NCI-H2227 (cell line): ENCODE measurements at regions not wholly inside any gene's neighbourhood (a gene's known extent, or its start where the extent isn't known, plus 50 kb on each side); places are given as distances from the start of the nearest gene placed in this dataset.

Source experiments
- DNase-seq: peaks from one replicate; lab custom pipeline; 2025; ENCODE audit not compliant: unreplicated experiment; lab: John Stamatoyannopoulos, UW

DNA sequence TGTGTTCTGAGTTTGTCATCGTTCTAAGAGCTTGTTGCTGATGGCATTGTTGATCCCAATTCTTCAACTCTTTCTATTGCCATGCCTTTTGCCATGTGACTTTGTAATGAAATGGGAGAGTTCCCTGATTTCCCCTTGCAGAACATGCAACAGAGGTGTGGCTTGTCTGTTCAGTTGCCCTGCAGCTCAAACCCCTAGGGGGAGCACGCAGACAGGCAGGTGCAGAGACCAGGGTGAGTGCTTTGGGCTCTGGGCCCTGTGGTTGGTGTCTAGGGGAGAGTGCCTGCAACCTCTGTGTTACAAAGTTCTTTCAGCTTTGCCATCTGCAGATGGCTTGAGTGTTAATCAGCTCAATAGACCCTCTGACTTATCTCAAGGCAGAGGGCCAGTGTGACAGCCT is 332.7 kb downstream of the MID1IP1 start:
- DNase-seq, result no peak

DNA sequence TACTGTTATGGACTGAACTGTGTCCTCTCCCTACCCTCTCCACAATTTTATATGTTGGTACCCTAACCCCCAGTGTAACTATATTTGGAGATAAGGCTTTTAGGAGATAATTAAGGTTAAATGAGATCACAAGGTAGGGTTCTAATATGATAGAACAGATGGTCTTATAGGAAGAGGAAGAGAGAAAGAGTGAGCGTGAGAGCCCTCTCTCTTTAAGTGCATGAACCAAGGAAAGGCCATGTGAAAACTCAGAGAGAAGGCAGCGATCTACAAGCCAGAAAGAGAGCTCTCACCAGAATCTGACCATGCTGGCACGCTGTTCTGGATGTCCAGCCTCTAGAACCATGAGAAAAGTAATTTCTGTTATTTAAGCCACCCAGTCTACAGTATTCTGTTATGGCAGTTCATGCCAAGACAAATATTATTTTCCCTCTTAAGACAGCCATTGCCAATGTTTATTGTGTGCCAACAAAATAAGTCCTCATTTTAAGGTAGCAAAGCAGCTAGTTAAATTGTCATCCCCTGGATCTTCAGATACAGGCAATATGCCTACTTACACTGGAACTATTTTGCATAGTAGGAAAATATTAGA is 336.2 kb downstream of the MID1IP1 start:
- no peak for DNase-seq

DNA sequence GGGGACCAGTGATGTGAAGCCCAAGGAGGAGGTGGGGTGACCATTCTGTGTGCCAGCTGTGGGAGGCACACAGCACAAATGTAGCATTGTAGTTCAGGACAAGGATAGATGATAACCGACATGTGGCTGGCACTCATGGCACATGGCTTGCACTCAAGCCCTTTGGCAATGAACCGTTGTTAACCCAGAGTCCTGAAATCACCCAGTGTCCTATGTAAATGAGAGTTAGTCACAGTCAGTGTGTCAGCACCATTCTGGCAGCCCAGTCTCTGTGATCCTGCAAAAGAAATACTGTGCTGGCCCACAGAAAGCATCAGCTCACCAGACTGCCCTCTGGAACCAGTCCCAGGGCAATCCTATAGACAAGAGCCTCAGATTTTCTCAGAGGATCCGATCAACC is 339.3 kb downstream of the MID1IP1 start:
- no peak for DNase-seq

DNA sequence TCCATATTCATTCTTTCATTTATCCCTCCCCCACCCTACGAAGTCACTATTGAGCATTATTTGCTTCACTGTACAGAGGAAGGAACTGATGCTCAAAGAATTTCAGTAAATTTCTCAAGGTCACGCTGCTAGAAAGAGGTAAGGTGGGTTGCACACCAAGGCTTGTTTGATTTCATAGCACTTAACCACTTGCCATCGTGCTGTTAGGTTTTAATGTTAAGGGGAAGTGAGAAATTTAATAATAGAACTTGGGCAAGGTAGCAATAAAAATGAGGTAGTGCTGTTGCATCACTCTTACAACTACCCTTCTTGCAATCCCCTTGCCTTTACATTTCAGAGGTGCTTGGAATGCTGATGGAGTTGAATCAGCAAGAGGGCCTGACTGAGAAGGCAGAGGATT is 343.1 kb downstream of the MID1IP1 start:
- no peak for DNase-seq

DNA sequence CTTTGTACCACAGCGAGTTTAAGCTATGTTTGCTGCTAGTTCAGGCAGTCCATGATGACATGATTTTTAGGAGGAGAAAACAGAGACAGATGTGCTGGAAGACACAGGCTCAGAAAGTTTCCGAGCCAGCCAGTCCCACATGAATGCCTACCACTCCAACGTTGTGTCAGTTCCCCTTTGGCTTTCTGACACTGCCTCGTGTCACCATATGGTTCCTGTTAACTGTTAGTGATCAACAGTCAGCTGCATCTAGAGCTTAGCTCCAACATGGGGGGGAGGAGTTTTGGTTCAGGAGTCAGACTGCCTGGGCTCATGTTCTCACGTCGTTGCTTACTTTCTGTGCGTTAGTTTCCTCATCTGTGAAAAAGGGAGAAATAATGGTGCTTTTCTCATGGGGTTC is 343.7 kb downstream of the MID1IP1 start:
- DNase-seq, result no peak

DNA sequence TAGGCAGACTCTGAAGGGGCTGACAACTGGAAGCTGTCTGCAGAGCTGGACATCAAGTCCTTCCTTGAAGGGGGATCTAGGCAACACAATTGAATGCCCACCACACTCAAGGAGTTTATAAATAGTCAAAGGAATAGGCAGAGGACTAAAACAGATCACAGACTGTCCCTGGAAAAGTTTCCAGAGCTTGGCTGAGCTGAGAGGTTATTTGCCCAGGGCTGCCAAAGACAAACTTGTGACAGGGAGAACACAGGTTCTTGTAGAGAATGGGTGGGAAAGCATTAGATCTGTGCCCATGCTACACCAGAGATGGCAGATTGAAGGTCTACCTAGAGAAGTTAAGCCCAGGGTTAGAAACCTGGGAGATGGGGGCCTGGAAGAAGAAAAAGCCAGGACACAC is 344.6 kb downstream of the MID1IP1 start:
- DNase-seq, result no peak

DNA sequence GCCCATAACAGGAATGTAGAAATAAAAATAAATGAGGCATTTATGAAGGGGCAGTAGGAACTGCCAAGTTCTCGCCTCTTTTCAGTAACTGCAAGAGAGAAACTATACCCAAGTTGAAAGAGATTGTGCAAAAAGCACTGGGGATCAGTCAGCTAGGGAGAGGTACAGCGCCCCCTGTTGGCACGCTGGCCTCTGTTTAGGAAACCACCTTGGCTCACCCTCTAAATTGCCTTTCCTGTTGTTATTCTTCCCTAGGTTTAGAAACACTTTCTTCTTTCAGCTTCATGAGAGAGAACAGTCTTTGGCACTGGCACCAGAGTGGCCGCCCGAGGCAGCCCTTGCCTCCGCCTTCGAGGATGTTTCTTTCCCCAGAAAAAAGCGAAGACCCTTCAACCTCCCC is 348.5 kb downstream of the MID1IP1 start:
- DNase-seq, result peak; percentile 85

DNA sequence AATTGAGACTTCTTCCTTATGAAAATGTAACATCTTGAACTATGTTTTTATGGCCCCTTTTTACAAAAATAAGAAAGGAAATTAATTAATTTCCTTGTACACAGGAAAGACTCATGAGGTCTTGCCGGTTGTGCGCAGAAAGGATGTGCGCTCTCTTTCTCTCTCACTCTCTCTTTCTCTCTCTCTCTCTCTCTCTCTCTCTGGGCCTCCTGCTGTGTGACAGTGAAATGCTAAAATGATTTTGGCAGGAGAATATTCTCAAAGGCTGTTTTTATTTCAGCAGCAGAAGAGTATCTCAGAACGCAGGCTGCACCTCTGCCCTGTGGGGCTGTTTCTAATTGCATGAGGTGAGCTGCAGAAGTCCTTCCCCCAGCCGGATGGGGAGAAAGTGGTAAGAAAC is 349.0 kb downstream of the MID1IP1 start:
- peak; percentile 65 for DNase-seq

DNA sequence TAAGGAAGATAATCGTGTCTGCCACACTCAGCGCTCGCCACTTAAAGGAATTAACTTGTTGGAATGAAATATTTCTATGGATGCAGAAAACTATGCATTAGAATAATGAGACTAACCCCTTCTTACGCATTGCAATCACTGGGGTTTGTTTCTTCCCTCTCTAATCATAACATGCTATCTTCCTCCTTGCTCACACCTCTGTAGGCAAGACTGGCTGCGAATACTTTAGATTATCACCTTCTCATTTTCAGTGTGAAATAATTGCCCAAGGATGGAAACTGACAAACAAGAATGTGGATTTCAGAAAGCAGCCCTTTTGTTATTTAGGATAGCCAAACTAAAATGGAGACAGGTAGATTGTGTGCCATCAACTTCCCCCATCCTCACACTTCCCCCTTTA is 349.4 kb downstream of the MID1IP1 start:
- DNase-seq, result no peak

DNA sequence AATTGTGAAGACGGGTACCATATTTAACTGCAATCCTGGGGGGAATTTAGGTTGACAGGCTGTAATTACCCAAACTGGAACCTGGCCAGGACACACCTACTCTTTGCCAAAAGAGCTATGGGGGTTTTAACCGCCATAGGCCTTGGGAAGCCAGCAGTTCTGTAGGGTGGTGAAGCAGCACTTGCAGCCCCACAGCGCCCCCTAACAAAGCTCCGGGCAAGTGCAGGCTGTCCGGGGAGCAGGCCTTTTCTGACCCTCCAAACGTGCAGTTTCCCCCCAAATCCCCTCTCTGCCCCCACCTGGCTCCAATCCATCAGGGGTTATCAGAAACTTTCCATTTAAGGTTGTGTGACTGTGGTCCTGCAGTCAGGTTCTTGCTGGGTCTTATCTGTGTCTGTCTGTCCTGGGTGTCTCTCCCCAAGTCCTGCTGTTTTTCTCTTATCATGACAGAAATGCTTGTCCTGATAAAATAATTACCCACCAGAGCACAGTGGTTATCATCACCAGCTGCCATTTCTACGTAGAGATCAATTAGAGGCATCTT is 350.9 kb downstream of the MID1IP1 start:
- DNase-seq, result peak; percentile 93

DNA sequence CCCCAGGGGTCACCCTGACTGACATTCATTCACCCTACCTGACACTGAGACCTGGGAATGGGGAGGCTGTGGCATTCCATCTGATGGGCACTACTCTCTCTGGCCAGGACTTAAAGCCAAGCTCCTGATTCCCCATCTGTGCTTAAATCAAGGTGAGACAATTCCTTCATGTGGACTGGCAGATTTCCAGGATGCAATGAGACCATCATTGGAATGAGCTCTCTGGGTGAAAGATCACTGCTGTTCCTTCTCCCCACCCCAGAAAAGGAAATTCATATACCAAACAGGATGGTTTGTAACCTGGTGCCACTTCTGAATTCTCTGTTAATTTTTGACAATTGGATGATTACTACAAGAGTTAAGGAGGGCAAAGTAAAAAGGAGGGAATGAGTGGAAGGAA is 354.8 kb downstream of the MID1IP1 start:
- no peak for DNase-seq

DNA sequence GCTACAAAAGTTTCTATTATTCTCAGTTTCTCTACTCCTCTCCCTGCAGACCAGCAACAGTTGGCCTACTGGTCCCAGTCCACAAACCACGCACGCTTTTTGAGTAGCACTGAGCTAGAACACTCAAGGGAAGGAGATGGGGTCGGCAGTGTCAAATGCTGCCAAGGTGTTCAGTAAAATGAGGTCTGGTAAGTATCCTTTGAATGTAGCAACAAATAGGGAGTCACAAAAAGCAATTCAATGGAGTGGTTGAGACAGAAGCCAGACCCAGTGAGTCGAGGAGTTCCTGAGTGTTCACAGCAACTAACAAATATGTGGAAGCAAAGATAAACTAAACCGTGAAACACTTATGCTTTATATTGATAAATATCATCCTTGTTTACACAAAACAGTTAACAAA is 355.7 kb downstream of the MID1IP1 start:
- no peak for DNase-seq

DNA sequence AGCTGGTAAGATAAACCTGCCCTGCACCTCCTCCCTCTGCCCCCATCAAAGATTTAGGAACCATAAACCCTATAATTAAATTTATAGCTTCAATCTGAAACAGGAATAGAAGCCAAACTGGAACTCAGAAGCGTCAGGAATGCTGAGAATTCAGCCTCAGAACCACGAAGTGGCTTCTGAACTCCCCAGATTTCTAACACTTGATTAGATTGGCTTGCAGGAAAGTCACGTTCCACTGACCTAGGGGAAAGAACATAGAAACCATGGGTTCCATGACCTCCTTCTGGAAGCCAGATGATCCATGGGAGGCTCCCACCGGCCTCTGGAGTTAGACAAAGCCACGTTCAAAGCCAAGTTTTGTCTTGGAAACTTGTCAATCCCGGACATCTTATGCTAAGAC is 356.5 kb downstream of the MID1IP1 start:
- DNase-seq, result no peak

DNA sequence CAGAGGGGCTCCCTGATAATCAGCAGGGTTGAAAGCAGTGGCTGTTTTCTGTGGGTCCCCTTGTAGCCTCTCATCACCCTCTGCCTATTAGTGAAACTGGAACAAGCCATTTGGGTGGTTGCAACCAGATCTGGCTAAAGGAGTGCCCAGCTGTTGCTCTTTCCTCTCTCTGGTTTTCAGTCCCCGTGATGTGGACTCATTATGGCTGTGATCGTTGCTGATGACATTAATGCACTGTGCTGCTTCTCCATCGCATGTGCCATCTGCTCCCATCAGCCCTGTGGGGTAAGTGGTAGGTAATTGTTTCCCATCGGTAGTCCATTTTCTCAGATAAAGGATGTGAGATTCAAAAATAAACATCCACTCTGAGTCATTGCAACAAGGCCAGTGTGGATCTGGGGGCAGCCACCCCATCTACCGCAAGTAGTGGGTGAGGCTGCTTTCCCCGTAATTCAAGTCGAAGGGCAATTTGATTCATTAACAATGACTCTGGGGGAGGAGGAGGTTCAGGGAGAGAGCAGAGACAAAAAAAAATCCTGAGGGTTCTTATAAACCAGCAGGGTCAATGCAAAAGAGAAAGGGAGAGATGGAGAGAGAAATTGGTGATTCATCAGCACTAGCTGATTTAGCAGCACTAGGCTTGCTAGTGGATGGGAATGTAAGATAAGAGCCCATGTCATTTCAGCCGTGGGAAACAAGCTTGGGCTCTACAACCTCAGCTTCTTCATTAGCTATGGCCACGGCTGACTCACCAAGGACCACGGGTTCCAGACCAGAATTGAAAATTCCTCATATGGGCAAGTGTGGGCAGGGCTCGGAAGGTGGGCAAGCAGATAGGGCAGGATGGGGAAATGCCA is 357.8 kb downstream of the MID1IP1 start:
- DNase-seq, result peak; percentile 92

DNA sequence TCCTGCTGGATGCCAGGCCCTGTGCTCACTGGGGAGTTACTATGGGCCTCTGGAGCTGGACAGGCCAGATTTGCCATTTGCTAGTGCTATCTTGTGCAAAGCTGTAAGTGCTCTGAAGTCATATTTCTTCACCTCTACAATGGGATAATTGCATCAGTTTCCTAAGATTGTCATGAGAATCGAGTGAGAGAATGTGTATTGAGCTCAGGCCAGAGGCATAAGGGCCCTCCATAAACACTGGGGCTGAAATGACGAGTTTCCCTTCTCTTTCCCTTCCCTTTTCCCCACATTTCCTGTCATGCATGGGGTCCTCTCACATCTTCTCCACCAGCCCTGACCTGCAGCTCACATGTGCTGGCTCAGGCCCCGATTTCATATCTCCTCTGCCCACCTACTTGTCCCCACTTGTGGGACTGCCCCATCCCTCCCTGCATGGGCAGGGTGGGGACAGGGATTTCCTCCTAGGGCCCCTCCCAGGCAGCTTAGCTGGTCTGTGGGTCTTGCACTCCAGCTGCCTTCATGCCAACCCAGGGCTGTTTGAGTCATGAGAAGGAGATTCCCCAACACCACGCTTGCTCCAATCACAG is 358.8 kb downstream of the MID1IP1 start:
- no peak for DNase-seq

DNA sequence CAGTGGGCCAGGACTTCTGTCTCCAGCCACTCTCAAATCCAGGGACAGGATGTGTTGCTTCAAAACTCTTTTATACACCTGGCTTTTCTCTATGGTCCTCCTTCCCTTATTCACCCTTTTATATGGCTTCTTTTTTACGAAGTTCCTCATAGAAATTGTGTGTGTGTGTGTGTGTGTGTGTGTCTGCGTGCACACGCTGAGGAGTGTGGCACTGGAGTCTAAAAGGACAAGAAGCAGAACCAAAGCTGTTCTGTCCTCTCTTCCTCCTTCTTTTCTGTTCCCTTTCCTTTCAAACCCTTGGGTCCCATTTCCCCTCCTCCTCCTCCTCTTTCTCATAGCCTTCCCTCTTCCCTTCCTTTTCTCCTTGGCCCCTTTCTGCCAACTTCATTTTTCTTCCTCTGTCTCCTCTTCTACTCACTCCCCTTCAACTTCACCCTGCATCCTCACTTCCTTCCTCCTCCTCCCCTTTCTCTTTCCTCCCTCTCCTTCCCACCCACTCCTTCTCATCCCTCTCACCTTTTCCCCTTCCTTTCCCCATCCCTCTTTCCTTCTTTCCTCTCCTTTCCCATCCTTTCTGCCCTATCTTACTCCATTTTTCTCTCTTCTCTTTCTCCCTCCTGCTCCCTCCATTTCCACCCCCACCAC is 360.5 kb downstream of the MID1IP1 start:
- DNase-seq, result no peak

DNA sequence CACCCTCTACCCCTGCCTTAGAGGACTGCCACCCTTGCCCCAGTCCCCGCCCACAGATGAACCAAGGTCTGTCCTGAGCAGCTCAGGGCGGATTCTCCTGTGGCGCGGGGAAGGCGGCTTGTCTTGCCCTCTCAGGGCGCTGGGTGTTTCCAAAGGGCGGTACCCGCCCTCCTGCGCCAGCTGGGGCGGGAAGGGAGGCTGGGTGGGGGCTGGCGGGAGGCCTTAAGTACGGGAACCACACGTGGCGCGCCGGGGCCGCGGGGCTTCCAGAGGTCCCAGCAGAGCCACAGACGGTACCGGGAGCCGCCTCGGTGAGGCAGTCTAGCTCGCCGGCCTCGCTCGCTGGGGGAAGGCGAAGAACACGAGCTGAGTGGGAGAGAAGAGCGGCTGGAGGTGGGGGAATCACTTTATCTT is 361.1 kb downstream of the MID1IP1 start:
- no peak for DNase-seq

DNA sequence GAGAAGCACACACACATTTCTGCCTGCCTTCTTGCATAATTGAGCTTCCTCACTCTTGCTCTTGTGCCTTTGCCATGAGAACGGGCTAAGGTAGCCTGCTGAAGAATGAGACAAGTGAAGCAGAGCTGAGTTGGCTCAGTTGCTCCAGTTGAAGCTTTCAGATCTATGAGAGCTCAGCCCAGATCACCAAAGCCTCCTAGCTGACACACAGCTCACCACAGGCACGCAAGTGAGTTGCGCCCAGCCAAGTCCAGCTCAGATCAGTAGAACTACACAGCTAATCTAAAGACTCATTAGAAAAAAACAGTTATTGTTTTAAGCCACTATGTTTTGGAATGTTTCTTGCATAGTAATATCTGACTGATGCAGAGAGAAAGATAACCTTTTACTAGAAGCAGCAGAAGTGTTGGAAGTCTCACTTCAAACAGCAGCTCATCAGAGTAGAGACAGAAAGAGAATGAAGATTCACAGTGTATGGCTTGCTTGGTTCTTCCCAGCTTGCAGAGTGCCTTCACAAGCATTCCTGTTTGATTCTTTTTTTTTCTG is 362.4 kb downstream of the MID1IP1 start:
- DNase-seq, result no peak

DNA sequence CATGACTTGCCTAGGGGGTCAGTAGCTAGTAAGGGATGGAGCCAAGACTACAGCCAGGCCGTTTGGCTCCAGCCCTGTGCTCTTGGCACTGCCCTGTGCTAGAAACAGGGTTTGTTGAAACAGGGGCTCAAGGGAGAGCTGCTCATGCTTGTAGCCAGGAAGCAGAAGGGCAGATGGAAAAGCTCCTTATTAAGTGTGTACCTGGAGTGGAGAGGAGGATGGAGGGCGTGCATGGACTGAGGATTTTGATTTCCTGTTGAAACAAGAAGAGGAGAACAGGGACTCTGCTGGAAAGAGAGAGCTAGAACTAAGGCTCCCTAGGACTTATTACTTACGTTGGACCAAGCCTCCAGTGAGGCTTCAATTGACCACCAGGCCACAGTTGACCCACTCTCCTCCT is 363.0 kb downstream of the MID1IP1 start:
- DNase-seq, result no peak

DNA sequence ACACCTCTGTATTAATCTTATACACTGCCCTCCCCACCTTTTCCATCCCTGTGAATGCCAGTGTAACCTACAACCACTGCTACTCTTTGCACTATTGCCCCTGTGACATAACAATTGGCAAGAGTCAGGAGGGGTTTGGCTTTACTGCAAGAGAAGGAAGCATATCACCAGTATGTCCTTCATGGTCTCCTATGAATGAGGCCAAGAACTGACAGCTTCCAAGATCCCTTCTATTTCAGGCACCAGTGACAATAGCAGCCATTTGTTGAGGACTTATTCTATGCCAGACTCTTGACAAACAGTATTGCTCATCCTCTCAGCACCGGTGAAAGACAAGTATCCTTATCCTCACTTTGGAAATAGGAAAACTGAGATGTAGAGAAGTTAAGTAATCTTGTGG is 363.9 kb downstream of the MID1IP1 start:
- no peak for DNase-seq

DNA sequence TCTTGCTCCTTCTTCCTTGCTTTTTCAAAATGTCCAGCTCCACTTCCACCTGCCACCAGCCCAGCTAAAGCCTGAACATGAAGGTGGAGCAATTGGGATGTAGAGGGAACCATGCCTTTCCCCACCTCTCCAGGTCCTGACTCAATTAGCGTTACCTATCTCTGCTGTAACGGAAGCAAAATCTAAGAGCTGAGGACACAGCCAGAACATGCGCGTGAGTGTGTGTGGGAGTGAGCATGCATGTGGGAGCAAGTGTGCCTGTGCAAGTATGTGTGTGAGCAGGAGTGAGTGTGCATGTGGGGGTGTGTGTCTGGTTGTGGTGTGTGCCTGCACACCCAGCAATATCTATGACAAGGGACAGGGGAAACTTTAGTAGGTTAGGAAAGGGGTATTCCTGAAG is 364.5 kb downstream of the MID1IP1 start:
- no peak for DNase-seq
